ENCODE measurements at regions not wholly inside any gene's neighbourhood (a gene's known extent, or its start where the extent isn't known, plus 50 kb on each side); places are given as distances from the start of the nearest gene placed in this dataset.
"Not testable (repeated sequence)": the region's sequence is repeated elsewhere in the genome, so short reads cannot be mapped to it uniquely, and the experiment has no call there.

- DNase-seq (ENCODE audit: low read depth) = not testable (repeated sequence)
Observed at GRCh38 chr5:176060472-176061268, 92.6 kb upstream of the THOC3 start.

- not testable (repeated sequence) for DNase-seq (ENCODE audit: low read depth)
Observed at GRCh38 chr5:176061269-176061622, 93.1 kb upstream of the THOC3 start.

GRCh38 chr5:176061660-176062059 lies 93.5 kb upstream of the THOC3 start:
- DNase-seq (ENCODE audit: low read depth) = not testable (repeated sequence)

- not testable (repeated sequence) for DNase-seq (ENCODE audit: low read depth)
Observed at GRCh38 chr5:176066262-176066945, 98.3 kb upstream of the THOC3 start.

- DNase-seq (ENCODE audit: low read depth) = not testable (repeated sequence)
Observed at GRCh38 chr5:176067162-176067561, 99.0 kb upstream of the THOC3 start.

- DNase-seq (ENCODE audit: low read depth) = not testable (repeated sequence)
Observed at GRCh38 chr5:176067948-176068347, 99.8 kb upstream of the THOC3 start.

- DNase-seq (ENCODE audit: low read depth) = not testable (repeated sequence)
Observed at GRCh38 chr5:176073996-176074571, 106.0 kb upstream of the THOC3 start.

GRCh38 chr5:176083717-176084116 lies 115.6 kb upstream of the THOC3 start:
- not testable (repeated sequence) for DNase-seq (ENCODE audit: low read depth)

GRCh38 chr5:176103083-176103482 lies 135.0 kb upstream of the THOC3 start:
- peak; percentile 1 for DNase-seq (ENCODE audit: low read depth)

- DNase-seq (ENCODE audit: low read depth) = not testable (repeated sequence)
Observed at GRCh38 chr5:176112888-176113287, 125.3 kb upstream of the SIMC1 start.

- not testable (repeated sequence) for DNase-seq (ENCODE audit: low read depth)
Observed at GRCh38 chr5:176113673-176114335, 124.4 kb upstream of the SIMC1 start.

- DNase-seq (ENCODE audit: low read depth) = not testable (repeated sequence)
Observed at GRCh38 chr5:176114825-176115224, 123.4 kb upstream of the SIMC1 start.

- DNase-seq (ENCODE audit: low read depth) = peak; percentile 56
Observed at GRCh38 chr5:176117699-176118238, 120.5 kb upstream of the SIMC1 start.

- DNase-seq (ENCODE audit: low read depth) = not testable (repeated sequence)
Observed at GRCh38 chr5:176122361-176122760, 115.9 kb upstream of the SIMC1 start.

- not testable (repeated sequence) for DNase-seq (ENCODE audit: low read depth)
Observed at GRCh38 chr5:176124120-176124519, 114.1 kb upstream of the SIMC1 start.

GRCh38 chr5:176131771-176132170 lies 106.5 kb upstream of the SIMC1 start:
- peak; percentile 37 for DNase-seq (ENCODE audit: low read depth)

- DNase-seq (ENCODE audit: low read depth) = no peak
Observed at GRCh38 chr5:176132471-176133288, 105.5 kb upstream of the SIMC1 start.

- no peak for DNase-seq (ENCODE audit: low read depth)
Observed at GRCh38 chr5:176133289-176133870, 104.8 kb upstream of the SIMC1 start.

GRCh38 chr5:176133877-176134276 lies 104.3 kb upstream of the SIMC1 start:
- DNase-seq (ENCODE audit: low read depth) = no peak

- peak; percentile 6 for DNase-seq (ENCODE audit: low read depth)
Observed at GRCh38 chr5:176134529-176135223, 103.5 kb upstream of the SIMC1 start.

All from amniotic epithelial cell (primary cell).